Left lung (tissue), 4 donors: ENCODE measurements at regions not wholly inside any gene's neighbourhood (a gene's known extent, or its start where the extent isn't known, plus 50 kb on each side); places are given as distances from the start of the nearest gene placed in this dataset.

Experiments used
- ATAC-seq: fragments of 200-7000 bp; cut with Tn5 transposase; one replicate; pipeline ENCODE4 v1.9.1; 2020; ENCODE audit warnings: moderate library complexity
- DNase-seq, 4 donors: peaks; one replicate each; pipeline ENCODE4 v3.0.0-alpha.2; 2013 to 2020
- H3K27ac ChIP-seq, 2 donors: fragments of 200-600 bp; sonication (generic) in 1 of 2; one replicate each; pipeline versions ENCODE4 v1.5.0 to v1.8.0; 2020 to 2021
- H3K27me3 ChIP-seq, 2 donors: fragments of 200-600 bp; sonication (generic) in 1 of 2; one replicate each; pipeline versions ENCODE4 v1.5.0 to v1.8.0; 2020 to 2021
- H3K36me3 ChIP-seq, 2 donors: fragments of 200-600 bp; sonication (generic) in 1 of 2; one replicate each; pipeline versions ENCODE4 v1.5.0 to v1.8.0; 2020 to 2021
- H3K4me1 ChIP-seq, 2 donors: fragments of 200-600 bp; one replicate each; pipeline ENCODE4 v1.8.0; 2021
- H3K4me3 ChIP-seq, 2 donors: fragments of 200-600 bp; sonication (generic) in 1 of 2; one replicate each; pipeline versions ENCODE4 v1.5.0 to v1.8.0; 2020 to 2021; ENCODE audit warnings: mild to moderate bottlenecking in 1 of 2
- H3K9me3 ChIP-seq, 2 donors: fragments of 200-600 bp; sonication (generic) in 1 of 2; one replicate each; pipeline versions ENCODE4 v1.5.0 to v1.8.0; 2020 to 2021
- intact Hi-C, 2 donors: fragments of 100-400 bp; cut with DNase I; formaldehyde crosslinking; loops; one replicate each; pipeline versions ENCODE4 v1.11.2 to v1.14.2; 2022
- TF ChIP-seq, protein P1 (sequence below), 2 donors: fragments of 200-600 bp; sonication (generic) in 1 of 2; IDR thresholded peaks; one replicate each; pipeline versions ENCODE4 v1.5.0 to v1.8.0; 2021; ENCODE audit warnings: antibody characterized with exemption in 2 of 2
- donor health status: DM: no; HTN: yes; CAD: no.
- donor health status: DM: no; HTN: no; CAD: no.

DNA sequence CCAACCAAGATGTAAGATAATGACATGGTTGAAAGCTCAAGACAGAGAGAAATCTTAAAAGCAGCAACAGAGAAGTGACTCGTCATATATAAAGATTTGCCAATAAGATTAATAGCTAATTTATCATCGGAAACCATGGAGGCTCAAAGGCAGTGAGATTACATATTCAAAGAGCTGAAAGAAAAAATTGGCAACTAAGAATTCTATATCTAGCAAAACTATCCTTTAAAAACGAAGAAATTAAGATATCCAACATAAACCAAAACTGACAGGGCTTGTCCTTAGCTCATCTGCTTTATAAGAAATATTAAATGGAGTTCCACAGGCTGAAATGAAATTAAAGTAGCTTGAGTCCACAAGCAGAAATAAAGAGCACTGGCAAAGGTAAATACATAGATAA, 236.6 kb downstream of the ANAPC1 start:
- peaks cover 0 to 12% of the 10 kb centered on the region in 2 donors for H3K9me3 ChIP-seq
- no peak overlapping the region for H3K27ac ChIP-seq
- peaks cover 0 to 8% of the 10 kb centered on the region in 2 donors for H3K4me1 ChIP-seq
- no peak for DNase-seq
- TF ChIP-seq, protein P1, sequence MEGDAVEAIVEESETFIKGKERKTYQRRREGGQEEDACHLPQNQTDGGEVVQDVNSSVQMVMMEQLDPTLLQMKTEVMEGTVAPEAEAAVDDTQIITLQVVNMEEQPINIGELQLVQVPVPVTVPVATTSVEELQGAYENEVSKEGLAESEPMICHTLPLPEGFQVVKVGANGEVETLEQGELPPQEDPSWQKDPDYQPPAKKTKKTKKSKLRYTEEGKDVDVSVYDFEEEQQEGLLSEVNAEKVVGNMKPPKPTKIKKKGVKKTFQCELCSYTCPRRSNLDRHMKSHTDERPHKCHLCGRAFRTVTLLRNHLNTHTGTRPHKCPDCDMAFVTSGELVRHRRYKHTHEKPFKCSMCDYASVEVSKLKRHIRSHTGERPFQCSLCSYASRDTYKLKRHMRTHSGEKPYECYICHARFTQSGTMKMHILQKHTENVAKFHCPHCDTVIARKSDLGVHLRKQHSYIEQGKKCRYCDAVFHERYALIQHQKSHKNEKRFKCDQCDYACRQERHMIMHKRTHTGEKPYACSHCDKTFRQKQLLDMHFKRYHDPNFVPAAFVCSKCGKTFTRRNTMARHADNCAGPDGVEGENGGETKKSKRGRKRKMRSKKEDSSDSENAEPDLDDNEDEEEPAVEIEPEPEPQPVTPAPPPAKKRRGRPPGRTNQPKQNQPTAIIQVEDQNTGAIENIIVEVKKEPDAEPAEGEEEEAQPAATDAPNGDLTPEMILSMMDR (IDR thresholded peaks at IDR 0.05): no peak
- H3K4me3 ChIP-seq: no peak overlapping the region
- no peaks in the 10 kb centered on the region for H3K36me3 ChIP-seq
- intact Hi-C loops: no loop called here
- no peaks in the 10 kb centered on the region for H3K27me3 ChIP-seq
- no peak for ATAC-seq

DNA sequence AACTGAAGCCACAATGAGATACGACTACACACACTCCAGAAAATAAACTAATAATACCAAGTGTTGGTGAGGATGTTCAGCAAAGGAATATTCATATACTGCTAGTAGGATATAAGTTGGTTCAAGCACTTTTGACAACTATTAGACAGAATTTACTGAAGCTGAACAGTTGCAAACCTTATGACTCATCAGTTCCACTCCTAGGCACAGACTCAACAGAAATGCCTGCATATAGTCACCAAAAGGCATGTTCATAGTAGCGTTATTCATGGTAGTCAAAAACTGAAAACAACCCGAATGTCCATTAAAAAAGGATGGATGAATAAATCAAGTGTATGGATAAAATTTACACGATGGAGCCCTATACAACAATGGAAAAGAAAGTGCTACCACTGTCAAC, 232.0 kb downstream of the ANAPC1 start:
- no peaks in the 10 kb centered on the region for H3K27me3 ChIP-seq
- intact Hi-C loops: no loop called here
- ATAC-seq: peak; percentile 19
- H3K4me1 ChIP-seq: no peaks in the 10 kb centered on the region
- no peaks in the 10 kb centered on the region for H3K36me3 ChIP-seq
- no peak overlapping the region for H3K4me3 ChIP-seq
- no peak for DNase-seq
- peak overlapping the region in 1 of 2 donors; percentile 49 for H3K27ac ChIP-seq
- TF ChIP-seq, protein P1 (IDR thresholded peaks at IDR 0.05): no peak
- peaks cover 0 to 6% of the 10 kb centered on the region in 2 donors for H3K9me3 ChIP-seq

DNA sequence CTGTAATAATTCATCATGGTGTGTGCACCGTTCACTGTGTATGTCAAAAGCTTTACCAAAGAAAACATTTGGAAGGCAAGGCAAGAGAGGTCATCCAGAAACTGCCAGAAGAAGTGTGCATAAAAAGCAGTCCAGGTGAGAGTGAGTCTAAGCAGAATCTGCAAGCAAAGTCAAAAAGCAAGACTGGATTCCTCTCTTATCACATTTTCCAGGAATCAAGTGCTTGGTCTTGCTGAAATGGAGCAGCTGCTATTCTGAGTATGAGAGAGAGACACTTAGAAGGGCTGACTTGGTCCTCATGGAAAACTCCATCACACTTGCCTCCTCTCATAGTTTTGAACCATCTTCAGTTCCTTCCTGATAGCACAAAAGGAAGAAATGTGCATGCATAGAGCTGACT, 231.3 kb downstream of the ANAPC1 start:
- no peak for DNase-seq
- TF ChIP-seq, protein P1 (IDR thresholded peaks at IDR 0.05): no peak
- peak; percentile 88 for ATAC-seq

DNA sequence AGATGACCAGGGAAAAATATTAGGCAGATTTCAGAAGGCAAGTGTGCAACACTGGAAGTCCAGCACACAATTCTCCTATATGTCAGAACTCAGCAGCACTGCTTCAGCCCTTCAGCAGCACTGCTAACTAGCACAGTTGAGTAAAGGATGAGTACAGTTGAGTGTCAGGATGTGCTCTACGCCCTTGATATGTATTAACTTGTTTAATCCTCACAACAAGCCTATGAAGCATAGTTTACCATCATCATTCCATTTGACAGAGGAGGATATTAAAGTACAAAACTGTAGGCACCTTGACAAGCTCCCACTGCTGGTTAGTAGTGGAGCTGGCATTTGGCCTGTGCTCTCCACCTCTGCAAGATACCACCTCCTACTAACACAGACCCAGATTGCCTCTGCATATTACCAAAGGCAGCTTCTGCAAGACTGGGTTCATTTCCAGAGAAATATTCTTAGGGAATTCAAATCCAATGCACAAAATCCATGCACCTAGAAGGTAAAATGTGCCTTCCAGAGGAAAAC, 230.8 kb downstream of the ANAPC1 start:
- no peaks in the 10 kb centered on the region for H3K9me3 ChIP-seq
- DNase-seq (no peak), ATAC-seq (no peak)
- H3K4me1 ChIP-seq: no peaks in the 10 kb centered on the region
- H3K27ac ChIP-seq: no peak overlapping the region
- H3K27me3 ChIP-seq: no peaks in the 10 kb centered on the region
- TF ChIP-seq, protein P1 (IDR thresholded peaks at IDR 0.05): no peak
- intact Hi-C loops: no loop called here
- H3K36me3 ChIP-seq: no peaks in the 10 kb centered on the region
- no peak overlapping the region for H3K4me3 ChIP-seq

More for the DNA sequence above, 231.3 kb downstream of the ANAPC1 start:
- no peaks in the 10 kb centered on the region for H3K9me3 ChIP-seq
- H3K4me3 ChIP-seq: no peak overlapping the region
- H3K36me3 ChIP-seq: no peaks in the 10 kb centered on the region
- H3K4me1 ChIP-seq: no peaks in the 10 kb centered on the region
- peak overlapping the region in 1 of 2 donors; percentile 49 for H3K27ac ChIP-seq
- intact Hi-C loops: no loop called here
- no peaks in the 10 kb centered on the region for H3K27me3 ChIP-seq

DNA sequence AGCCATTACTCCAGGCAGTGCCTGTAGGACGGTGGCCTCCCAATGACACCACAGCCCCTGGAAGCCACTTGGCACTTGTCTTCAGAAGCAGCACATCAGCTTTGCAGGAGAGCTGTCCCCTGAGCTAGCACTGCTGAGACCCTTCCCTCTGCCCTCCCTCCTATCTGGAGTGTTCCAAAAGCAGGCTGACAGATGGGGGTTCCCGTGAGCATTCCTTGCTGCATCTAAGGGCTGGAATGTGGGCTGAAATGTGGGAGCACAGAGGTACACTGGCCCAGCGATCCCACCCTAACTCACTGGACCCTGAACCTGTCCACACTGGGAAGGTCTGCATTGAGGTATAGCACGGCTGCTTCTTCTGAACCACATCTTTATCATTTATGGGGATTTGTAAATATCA, 230.1 kb downstream of the ANAPC1 start:
- Histone ChIP-seq H3K27ac (no peak overlapping the region), H3K4me3 (no peak overlapping the region), H3K36me3 (no peaks in the 10 kb centered on the region), H3K27me3 (no peaks in the 10 kb centered on the region), H3K9me3 (no peaks in the 10 kb centered on the region), H3K4me1 (peaks cover under 1% of the 10 kb centered on the region in 2 donors)
- ATAC-seq (no peak), DNase-seq (no peak)
- intact Hi-C loops: no loop called here
- TF ChIP-seq, protein P1 (IDR thresholded peaks at IDR 0.05): no peak
